ENCODE measurements at regions not wholly inside any gene's neighbourhood (a gene's known extent, or its start where the extent isn't known, plus 50 kb on each side); places are given as distances from the start of the nearest gene placed in this dataset.
"Not testable (repeated sequence)": the region's sequence is repeated elsewhere in the genome, so short reads cannot be mapped to it uniquely, and the experiment has no call there.

DNA sequence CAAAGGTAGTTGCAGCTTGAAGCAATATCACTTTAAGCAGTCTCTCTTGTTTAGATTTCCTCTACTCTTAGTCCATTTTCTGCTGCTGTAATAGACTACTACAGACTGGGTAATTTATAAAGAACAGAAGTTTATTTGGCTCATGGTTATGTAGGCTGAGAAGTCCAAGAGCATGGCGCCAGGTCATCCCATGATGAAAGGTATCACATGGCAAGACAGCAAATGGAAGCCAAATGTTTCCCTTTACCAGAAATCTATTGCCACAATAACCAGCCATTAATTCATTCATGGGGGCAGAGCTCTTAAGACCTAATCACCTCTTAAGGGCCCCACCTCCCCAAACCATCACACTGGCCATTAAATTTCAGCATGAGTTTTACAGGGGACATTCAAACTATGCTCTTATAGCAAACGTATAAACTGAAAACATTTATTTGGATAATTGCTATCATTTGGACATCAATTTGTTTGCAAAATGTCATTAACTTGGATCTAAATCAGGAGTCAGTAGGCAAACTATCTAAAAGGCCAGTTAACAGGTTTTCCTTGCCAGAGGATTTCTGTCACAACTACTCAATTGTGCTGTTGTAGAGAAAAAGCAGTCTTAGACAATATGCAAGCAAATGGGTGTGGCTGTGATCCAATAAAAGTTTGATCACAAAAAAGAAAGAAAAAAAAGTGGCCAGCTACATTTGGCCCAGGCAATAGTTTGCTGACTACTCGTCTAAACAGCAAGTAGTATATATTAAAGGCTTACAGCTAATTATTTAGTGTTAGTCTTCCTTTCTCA is 75.7 kb upstream of the GUCY1A1 start:
- DNase-seq = no peak

DNA sequence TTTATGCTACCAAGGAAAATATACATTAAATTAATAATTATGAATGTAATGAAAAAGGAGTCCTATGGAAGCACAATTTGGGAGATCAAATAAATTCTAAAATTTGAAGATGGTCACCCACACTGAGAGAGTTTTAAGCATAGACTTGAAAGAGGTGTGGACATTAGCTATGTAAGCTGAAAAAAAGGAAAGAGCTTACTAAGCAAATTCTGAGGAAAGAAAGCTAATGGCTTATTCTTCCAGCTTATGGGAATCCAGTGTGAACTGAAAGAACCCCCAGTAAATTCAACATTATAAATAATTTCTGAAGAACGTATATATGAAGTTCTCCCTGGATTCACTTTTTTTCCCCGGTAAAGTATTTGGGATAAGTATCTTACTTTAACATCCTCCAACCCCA is 78.2 kb upstream of the GUCY1A1 start:
- DNase-seq = no peak

DNA sequence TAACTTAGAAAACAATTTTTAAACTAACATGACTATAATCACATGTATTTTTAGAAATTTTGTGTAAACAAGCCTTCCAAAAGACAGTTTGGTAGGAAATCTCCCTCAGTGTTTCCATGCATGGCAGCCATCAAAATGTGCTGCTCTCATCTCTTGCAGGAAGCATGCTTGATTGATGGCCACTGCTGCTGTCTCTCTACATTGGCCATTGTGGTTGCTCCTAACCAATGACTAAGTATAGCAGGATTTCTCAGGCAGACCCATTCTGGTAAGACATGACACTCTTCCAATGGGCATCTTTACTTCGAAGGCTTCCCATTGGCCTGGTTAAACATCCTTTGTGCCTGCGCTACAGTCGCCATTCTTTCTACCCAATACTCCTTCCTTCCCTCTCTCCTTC is 78.9 kb upstream of the GUCY1A1 start:
- no peak for DNase-seq

DNA sequence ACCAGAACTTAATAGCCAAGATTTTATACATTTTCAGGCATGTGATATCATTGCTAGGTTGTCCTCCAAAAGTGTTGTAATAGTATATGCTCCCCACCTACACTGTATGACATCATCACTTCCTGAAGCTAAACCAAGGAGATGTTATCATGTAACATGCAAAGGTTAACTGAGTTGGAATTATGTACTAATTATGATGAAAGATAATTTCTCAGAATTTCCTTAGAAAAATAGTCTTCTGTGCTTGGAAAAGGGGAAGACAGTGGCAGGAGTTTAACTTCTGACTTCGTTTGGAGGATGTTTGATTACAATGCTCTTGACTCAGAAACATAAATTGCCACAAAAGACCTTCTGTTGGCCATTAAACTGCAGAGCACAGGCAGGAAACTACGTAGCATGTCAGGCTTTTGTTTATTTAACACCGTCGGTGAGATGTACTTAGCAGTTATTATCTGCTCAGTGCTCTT is 83.6 kb upstream of the GUCY1A1 start:
- DNase-seq = peak; percentile 14

DNA sequence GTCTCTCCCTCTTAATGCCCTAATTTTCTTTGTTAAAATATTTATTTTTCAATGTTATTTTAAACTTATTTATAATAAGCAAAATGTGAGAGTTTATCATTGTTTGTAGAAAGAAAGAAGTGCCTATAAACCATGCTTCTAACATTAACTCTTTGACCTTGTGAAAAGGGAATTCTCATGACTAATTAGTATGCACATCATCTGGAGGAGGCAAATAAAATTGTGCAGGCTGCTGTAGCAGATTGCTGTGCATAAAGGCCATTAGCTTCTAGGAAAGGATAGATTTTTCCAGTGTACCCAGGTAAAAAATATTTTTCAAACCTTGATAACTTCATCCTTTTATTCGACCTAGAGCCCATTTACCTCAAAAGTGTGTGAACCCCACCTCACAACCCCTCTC is 84.6 kb upstream of the GUCY1A1 start:
- no peak for DNase-seq

DNA sequence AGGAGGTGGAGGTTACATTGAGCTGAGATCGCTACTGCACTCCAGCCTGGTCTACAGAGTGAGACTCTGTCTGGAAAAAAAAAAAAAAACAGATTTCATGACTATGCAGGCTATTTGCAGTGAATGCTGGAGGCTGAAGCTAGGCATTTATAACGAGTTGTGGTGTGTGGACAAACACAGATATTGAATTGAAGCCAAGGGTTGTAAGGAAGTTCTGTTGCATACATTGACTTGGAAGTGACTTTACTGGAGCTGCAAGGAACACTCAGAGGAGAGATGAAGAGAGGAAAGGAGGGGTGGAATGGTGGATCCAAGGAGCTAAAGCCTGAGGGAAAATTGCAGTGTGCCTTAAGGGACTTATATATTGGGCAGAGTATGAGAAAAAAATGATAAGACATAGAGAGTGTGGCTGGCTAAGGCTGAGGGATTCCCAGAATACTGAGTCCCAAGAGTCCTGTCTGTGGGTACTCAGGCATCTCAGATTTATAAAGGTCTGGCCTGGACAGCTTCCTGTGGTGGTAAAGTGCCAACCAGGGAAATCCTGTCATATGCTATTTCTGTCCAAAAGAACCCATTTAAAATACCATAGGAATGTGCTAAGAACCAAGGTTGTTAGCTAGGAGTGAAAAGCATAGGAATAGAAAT is 87.8 kb upstream of the GUCY1A1 start:
- no peak for DNase-seq

DNA sequence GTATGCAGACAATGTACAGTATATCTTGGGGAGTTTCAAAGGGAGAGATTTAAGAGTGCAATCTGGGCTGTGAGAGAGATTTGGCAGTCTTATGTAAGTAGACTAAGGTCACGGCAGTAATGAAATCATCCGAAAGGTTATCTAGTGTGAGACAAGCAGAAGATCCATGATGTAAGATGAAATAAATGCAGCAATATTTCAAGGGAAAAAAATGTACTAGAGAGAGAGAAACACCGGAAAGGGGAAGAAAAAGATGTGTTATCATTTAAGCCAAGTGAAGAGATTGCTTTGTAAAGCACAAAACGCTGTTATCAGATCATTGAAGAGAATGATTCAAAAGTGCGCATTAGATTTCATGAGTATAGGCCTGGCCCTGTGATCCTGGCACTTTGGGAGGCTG is 88.4 kb upstream of the GUCY1A1 start:
- DNase-seq = no peak

DNA sequence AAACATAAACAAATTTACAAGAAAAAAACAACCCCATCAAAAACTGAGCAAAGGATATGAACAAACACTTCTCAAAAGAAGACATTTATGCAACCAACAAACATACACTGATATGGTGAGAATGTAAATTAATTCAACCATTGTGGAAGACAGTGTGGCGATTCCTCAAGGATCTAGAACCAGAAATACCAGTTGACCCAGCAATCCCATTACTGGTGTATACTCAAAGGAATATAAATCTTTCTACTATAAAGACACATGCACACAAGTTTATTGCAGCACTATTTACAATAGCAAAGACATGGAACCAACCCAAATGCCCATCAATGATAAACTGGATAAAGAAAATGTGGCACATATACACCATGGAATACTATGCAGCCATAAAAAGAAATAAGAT is 92.3 kb upstream of the GUCY1A1 start:
- not testable (repeated sequence) for DNase-seq

DNA sequence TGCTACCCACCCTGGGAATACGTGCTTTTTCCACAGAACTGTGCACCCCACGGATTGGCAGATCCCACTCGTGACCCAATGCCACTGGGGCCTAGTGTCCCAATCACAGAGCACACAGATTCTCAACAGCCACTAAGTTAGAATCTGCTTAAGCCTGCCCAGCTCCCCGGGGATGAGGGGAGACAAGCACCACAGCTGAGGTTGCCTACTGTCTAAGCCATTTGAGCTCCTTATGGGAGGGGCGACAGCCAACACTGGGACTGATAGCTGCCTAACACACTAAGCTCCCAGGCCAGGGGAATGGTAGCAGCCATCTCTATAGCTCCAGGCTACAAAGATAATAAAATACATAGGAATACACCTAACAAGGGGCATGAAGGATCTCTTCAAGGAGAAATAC is 93.5 kb upstream of the GUCY1A1 start:
- DNase-seq = no peak

DNA sequence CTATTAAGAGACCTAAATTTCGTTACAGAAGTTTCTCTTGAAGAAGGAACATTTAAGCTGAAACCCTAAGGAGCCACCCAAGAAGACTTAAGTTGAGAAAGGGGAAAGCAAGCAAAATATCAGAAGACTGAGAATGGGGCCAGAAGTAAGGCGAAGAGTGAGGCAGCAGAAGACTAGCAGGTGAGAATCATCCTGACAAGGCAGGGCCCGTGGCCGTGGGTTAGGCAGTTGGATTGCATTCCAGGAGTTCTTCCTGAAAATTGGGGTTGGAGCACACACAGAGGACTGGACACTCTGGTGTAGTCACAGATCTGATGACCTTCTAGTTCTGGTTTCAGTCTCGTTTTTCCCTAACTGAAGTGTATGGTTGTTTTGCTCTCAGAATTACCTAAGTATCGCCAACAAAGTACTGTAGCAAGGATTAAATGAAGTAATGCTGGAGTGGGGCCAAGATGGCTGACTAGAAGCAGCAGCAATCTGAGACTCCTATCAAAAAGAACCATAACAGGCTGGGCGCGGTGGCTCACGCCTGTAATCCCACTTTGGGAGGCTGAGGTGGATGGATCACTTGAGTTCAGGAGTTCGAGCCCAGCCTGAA is 94.4 kb upstream of the GUCY1A1 start:
- DNase-seq = no peak

DNA sequence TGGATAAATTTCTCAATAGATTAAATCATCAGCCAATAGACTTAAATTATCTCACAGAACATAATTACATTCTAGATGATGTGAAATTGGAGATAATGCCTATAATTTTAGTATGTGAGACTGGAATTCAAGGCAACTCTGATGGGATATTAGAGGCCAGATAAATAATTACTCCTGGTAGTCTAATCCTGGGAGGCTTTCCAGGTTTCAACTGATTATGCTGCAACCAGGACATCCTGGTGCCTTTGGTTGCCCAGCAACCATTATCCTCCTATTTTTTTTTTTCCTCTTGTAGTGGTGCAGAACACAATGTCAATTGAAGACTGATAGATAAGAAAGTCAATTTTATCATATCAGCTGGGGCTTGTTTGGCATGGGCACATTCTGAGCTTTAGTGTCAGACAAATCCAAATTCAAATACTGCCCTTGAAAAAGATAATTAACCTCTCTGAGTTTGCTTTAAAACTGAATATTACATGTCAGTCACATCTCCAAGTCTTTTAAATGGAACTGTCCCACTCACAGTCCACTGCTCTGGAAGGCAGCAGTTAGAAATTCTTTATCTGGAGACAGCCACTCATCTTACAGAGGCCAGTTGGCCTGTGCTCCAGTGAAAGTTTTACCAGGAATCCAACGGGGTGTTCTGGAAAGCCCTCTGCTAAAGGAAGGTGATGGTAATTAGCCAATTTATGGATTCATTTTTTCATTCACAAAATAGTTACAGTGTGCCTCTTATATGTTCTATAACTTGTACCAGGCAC is 95.3 kb upstream of the GUCY1A1 start:
- no peak for DNase-seq

DNA sequence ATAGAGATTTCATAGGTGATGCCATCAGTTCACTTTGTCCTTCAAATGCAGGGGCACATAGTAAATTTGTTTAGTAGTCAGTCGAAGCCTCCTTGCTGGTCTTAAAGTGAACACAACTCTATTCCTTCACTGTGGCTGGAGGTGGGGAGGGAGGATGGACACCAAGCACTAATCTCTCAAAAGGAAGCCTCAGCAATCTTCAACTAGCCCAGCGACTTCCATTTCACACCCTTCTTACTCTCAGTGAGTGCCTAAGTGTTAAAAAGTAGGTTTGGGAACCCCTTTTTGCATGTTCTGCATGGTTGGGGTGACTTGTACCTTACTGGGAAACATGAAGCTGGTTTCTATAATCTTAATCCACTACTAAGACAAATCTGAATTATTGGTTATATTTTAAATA is 96.0 kb upstream of the GUCY1A1 start:
- DNase-seq = no peak

DNA sequence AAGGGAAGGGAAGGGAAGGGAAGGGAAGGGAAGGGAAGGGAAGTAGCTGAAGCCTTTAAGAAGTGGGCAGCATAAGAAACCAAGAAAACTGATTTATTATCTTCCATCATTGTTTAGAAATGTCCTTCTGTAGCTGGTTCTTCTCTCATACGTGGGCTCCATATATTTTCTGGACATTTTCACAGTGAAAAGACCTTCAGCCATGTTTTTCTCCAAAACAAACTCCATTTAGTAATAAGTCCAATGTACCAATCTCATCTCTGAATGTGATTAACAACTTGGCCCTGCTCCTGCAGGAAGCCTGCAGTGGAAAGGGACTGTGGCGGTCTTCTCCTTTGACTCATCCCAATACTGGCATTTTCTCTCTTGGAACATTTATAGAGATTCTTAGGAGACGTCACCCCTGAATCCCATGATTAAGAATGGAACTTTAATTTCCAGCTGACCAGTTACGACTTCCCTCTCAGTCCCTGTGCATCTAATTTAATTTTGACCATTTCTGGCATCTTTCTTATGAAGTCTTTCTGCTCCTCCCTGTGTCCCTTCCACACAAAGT is 96.6 kb upstream of the GUCY1A1 start:
- DNase-seq = no peak

DNA sequence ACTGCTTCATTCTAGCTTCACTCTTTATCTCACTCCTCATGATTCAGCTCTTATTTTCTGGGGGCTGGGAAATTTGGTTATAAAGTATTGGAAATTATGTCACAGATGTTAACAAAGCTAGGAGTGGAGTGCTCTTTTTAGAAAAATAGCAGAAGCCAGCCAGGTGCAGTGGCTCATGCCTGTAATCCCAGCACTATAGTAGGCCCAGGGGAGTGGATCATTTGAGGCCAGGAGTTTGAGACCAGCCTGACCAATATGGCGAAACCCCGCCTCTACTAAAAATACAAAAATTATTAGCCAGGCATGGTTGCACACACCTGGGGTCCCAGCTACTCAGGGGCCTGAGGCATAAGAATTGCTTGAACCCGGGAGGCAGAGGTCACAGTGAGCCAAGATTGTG is 97.2 kb upstream of the GUCY1A1 start:
- no peak for DNase-seq

DNA sequence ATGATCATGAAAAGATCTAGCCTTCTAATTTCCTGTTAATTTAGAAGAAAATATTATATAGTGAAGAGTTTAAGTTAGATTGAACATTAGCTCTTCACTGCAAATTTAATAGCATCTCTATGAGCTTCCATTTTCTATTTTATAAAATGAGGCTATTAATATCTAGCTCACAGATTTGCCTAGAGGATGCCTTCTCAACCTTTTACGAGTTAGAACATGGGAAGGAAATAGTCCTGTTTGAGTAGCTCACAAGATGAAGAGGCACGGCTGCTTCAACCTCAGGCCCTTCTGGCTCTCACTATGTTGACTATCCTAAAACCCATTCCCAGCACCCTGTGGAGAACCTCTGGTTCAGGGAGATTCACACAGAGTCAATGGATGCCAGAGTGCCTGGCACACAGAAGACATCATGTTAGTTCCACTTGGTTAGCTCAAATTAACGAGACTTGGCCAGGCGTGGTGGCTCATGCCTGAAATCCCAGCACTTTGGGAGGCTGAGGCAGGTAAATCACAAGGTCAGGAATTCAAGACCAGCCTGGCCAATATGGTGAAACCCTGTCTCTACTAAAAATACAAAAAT is 97.9 kb upstream of the GUCY1A1 start:
- DNase-seq = no peak

DNA sequence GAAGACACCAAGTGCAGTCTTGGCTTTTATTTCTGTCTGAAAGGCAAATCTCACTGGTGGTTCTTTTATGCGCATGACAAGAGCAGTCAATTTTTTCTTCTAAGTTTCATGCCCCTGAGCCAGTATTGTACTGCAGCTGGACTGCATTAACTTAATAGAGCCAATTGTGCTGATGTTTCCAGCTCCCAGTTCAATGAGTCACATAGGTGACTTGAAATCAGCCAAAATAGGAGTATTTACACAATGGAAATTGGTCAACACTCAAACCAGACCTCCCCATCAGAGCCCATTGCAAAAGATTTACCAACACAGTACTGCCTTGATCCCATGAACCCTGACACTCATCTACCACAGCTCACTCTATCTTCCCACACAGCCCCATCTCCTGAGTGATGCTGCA is 100.3 kb upstream of the GUCY1A1 start:
- DNase-seq = no peak

DNA sequence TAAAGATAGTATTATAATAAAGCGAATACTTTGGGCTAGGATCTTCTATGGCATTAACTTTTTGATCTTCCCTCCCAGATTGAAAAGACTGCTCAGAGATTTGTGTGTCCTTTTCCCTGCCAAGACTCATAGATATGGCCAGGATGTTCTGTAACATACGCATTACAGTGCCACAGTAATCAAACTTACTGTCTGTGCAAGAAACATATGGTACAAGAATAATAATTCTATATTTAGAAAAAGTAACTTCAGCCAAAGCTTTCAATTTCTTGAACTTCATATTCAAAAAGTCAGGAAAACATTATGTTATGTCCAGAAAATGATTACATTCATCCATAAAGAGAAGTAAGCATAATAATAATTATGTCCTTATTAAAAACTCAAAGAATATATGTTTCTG is 100.9 kb upstream of the GUCY1A1 start:
- DNase-seq = no peak

DNA sequence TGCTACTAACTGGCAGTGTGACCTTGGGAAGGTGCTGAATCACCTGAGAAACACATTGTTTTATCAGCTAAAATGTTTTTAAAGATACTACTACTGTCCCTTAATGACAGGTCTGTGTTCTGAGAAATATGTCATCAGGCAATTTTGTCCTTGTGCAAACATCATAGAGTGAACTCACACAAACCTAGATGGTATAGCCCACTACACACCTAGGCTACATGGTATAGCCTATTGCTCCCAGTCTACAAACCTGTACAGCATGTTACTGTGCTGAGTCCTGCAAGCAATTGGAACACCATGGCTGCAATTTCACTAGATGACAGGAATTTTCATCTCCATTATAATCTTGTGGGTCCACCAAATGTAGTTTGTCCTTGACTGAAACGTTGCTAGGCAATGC is 101.3 kb upstream of the GUCY1A1 start:
- no peak for DNase-seq

DNA sequence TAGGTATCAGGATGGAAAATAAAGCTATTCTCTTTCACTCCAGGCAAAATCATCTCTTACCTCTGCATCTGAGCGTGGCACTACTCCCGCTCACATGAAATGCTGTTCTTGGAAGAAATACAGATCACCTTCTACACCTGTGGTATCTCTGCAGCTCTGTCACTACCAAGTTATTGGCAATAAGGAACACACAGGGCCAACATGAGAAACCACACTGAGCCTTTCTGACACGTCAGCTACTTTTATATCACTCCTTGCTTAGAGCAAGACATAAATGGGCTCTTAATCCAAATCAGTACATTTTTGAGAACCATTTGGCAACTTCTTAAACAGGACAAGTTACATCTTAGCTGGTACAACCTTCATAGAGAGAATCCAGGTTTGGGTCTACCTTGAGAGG is 101.8 kb upstream of the GUCY1A1 start:
- no peak for DNase-seq

DNA sequence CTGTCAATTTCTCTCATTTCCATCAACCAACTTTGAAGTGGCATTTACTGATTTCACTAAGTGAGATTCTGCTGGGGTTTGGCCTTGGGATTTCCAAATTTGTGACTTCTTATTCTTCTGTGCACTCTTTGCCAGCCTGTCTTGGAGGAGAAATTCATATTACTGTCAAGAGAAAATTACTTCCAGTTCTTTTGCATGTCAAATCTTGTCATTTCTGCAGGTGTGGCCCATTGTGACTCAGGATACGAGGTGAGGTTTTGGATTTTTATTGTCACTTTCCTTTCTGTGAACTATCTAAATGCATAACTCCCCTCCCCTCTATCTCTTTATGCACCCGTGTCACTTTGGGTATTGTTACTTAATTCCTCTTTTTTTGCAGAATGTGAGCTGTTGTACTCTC is 102.6 kb upstream of the GUCY1A1 start:
- no peak for DNase-seq

DNA sequence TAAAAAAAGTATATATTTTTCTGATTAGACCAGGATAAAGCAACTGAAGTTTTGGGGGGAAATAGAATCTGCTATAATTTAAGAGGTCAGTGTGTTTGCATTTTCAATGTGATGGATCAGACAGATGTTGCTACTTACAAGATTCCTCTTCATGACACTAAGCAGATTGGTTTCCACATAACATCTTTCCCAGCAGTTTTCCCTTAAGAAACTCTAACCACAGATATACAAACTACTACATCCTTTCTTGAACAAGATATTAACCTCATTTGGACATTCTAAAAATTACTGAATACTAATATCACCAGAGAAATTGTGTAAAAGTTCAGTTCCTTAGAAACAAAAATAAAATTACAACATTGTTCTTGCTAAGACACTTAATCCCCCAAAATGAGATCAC is 106.7 kb upstream of the GUCY1A1 start:
- no peak for DNase-seq

DNA sequence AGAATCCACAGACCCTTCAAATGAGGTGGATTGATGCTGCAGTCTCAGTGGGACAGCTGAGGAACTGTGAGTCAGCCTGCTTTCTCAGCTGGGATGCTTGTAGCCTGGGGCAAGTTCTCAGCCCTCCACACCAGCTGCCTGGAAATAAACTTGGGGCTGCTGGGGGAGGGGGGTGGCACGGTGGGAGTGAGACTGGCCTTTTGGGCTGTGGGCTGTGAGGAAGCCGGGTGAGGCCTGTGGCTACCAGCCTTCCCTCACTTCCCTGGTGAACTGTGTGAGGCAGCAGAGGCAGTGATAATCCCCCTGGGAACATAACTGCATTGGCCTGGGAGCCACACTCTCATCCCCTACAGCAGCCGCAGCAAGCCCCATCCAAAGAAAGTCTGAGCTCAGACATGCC is 114.5 kb upstream of the GUCY1A1 start:
- DNase-seq = no peak

DNA sequence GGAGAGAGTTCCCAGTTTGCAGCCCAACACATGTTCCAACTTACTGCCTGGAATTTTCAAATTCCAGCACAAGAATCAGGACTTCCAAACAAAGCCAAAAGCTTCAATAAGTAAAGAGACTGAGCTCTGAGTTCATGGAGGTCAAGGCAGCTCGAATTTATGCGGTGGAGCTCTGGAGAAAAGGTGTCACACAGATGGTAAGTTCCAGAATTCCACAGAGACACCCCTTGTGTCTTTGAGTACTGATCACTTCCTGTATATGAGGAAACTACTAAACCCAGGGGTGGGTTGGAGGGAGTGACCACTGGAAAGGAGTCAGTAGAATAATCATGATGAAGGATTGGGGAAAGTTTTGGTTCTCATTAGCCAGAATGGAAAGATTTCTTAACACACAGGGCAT is 118.5 kb upstream of the GUCY1A1 start:
- no peak for DNase-seq

Measured in activated CD4-positive, alpha-beta T cell treated with anti-CD3 and anti-CD28 coated beads, Interleukin-10, Interleukin-2, amounts not matched to agents 100 ng/mL and 50 ng/mL, durations not matched to agents 16 hours and 8 hours (primary cell).